ENCODE measurements at regions not wholly inside any gene's neighbourhood (a gene's known extent, or its start where the extent isn't known, plus 50 kb on each side); places are given as distances from the start of the nearest gene placed in this dataset.
"Not testable (repeated sequence)": the region's sequence is repeated elsewhere in the genome, so short reads cannot be mapped to it uniquely, and the experiment has no call there.

DNA sequence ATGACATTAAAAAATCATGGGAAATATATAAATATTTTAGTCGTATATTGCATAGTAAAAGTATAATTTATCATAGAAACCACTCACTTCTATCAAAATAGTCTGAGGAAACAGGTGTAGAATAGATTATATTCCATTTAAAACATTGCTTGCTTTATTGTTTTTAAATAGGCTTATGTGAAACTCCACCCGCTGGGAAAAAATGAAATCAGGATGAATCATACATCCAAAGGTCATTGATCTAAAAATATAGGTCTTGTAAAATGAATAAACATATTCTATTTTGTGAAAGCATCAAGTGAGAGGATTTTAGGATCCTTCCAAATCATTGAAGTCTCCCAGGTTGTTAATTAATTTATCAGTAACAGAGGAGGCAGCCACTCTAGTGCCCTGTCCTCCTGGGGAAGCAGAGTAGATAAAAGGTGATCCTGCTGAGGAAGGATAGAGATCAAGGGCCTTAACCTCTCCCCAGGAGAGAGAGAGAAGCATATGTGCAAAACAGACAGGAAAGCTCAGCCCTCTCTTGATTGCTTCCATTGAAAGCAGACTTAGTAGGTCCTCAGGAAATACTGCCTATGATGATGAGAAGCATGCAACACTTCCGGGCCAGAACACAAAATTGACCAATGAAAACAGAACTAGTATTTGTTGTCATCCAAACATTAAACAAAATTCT, 96.8 kb upstream of the MAP9 start:
- DNase-seq (ENCODE audit: low read depth) = no peak

DNA sequence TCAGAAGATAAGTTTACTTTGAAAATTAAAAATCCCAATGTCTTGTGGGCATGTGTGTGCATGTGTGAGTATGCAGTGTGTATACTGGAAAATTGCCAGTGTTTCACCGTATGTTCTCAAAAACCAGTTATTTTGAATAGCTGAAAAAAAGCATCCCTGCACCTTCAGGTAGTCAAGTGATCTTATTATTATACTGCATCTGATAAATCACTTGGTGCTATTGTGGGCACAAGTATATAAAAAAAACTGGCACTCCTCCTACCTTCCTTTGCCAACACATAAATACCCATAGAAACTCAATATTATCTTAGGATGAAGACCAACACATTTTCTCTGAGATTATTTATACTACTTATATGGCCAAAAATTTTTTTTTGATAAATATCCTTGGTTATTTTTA, 91.5 kb upstream of the MAP9 start:
- DNase-seq (ENCODE audit: low read depth) = no peak

DNA sequence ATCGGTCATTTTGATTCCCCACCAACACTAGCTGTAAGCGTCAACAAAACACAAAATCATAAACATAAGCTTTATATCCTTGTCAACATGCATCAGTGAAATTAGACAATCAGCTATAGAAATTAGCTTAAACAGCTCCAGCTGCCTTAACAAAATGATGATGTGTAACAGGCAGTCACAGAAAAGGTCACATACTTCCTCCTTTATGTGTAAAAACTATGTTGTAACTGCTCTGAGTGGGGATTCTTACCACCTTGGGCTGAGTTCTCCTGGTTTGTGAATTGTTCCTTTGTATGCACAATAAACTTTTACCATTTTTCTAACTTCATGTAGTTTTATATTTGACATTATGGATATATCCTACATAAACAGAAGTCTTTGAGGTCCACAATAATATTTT, 73.9 kb upstream of the MAP9 start:
- DNase-seq (ENCODE audit: low read depth) = no peak

DNA sequence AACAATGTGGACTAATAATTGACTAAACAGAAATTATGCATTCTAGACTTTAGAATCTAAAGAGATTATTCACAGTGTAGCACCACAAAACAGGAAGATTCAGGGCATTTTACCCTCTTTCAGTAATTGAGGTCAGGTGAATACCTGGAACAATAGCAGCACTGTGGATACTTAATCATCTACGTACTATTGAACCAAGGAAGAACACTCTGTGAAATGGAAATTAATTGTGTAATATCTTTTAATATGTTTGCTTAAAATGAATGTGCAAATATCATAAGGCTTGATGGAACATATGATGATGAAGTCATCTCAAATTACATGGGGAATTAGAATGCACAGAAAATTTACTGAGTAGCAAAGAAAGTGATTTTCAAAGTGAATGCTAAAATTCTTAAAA, 68.5 kb upstream of the MAP9 start:
- no peak for DNase-seq (ENCODE audit: low read depth)

DNA sequence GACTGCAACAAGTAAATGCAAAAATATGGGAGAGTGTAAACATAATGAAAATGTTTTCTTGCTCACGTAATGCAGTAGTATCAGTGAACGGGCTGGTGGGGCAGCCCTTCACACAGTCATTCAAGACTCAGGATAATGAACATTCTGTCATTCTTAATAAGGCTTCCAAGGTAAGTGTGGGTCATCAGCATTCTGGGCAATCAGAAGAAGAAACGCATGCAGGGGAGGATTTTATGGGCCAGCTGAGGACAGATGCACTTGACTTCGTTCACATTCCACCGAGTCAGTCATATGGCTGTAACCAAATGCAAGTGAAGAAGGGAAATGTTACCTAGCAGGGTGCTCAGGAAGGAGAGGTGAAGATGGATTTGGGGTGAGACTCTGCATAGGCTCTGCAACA, 68.0 kb upstream of the MAP9 start:
- DNase-seq (ENCODE audit: low read depth) = no peak

DNA sequence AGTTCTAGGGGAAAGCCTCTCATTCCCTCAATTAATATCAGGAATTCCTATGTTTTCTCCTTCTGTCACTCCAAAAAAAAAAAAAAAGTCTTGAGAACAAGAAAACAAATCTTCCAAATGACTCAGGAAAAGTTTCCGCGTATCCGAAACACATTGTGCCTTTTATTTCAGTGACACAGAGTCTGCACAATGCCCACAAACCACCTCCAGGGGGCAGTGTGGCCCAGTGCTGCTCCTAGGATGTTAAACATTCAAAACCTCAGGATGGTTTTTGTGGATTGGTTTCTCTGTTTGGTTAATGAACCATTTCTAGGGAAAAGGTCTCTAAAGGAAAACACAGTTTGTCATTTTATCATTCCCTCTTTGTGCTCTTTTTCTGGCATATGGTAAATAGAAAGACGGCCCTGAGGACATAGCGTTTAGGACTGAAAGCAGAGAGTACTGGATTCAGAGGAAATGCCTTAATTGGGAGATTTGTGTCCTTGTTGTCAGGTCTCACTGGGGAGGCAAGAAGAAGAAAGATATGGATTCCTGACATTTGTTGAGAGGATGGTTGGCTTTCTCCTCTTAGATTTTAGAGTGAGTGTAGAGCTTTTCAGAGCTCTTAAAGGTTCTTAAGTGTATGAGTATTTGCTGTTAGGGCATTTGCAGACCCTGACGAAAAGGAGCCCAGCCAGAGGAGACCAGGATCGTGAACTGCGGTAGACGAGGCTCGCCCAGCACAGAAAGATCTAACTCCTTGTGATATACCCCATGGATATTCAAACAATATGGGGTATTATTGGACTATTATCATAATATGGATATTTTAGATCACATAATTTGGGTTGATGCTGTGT, 65.7 kb upstream of the MAP9 start:
- DNase-seq (ENCODE audit: low read depth) = peak; percentile 64

DNA sequence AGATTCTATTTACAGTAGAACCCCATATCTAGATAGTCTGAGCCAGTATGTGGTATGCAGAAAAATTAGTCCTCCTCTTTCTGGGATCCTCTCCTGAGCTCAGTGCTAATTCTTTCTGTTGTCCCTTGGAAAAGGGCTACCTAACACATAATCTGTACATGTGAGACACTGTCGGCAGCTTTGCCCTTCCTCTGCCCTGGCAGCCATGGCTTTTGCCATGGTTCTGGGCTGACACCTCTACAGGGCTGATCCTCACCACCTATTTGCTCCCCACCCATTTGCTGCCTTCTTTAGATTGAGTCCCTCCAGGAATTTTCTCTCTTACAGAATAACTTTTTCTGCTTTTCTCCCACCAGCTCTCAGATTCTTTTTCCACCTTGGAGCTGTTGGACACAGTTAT, 64.7 kb upstream of the MAP9 start:
- no peak for DNase-seq (ENCODE audit: low read depth)

DNA sequence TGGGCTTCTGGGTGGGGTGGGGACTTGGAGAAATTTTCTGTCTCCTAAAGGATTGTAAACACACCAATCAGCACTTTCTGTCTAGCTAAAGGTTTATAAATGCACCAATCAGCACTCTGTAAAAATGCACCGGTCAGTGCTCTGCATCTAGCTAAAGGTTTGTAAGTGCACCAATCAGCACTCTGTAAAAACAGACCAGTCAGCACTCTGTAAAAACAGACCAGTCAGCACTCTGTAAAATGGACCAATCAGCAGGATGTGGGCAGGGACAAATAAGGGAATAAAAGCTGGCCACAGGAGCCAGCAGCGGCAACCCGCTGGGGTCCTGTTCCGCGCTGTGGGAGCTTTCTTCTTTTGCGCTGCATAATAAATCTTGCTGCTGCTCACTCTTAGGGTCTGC, 63.0 kb upstream of the MAP9 start:
- not testable (repeated sequence) for DNase-seq (ENCODE audit: low read depth)

DNA sequence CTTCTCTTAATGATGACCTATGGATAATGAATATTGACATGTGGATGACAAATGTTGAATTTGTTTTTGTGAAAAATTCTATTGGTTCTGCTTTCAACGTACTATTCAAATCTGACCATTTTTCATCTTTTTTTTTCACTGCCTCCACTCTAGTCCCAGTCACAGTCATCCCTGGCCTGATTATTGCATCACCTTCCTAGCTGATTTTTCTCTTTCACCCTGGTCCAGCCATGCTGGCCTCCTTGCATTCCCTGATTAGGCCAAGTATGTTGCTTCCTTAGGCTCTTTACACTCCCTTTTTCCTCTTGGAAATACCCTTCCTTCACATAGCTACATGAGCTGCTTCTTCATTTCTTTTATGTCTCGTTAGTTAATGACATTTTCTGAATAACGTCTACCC, 58.1 kb upstream of the MAP9 start:
- no peak for DNase-seq (ENCODE audit: low read depth)

DNA sequence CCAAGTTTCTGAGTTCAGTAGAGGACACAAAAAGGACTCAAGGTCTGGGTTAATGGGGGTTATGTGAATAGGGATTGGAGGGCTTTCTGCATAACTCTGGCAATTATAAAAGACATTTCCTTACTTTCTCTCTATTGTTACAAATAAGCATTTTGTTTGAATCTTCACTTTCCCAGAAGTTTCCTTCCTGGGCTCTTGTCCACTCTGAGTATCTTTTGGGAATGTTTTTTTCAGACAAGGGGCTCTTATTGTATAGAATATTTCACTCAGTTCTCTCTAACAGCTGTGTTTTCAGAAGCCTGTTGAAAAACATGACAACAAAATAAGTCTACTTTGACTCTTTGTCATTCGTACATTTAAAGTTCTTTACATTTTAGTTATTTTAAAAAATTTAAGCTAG, 57.6 kb upstream of the MAP9 start:
- DNase-seq (ENCODE audit: low read depth) = no peak

DNA sequence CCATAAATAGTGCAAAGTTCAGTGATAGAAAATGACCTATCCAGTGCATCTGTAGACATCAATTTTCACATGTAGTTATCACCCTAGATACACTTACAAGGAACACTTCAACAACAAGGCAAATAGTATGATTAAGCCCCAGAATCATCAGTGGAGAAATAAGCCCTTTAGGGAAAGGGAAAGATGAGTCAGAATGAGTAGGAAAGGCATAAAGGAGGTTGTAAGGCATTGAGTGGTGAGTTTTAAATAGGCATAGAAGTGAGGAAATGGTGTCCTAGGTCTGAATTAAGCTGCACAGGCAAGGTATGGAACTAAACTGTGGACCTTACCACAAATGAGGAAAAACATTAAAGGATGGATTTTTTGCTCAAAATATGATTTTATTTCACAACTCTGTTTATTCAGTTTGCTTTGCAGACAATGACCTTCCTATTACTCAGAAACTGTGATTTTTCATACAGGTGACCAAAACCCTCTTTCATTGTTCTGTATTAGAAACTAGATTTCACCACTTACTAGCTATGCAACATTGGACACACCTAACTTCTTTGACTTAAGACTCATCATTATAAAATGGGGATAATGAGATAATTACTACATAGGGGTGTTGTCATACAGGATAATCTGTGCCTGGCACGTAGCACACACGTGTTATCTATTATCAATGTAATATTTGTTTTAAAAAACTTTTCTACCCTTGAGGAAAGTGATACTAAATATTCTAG, 57.0 kb upstream of the MAP9 start:
- DNase-seq (ENCODE audit: low read depth) = peak; percentile 86

DNA sequence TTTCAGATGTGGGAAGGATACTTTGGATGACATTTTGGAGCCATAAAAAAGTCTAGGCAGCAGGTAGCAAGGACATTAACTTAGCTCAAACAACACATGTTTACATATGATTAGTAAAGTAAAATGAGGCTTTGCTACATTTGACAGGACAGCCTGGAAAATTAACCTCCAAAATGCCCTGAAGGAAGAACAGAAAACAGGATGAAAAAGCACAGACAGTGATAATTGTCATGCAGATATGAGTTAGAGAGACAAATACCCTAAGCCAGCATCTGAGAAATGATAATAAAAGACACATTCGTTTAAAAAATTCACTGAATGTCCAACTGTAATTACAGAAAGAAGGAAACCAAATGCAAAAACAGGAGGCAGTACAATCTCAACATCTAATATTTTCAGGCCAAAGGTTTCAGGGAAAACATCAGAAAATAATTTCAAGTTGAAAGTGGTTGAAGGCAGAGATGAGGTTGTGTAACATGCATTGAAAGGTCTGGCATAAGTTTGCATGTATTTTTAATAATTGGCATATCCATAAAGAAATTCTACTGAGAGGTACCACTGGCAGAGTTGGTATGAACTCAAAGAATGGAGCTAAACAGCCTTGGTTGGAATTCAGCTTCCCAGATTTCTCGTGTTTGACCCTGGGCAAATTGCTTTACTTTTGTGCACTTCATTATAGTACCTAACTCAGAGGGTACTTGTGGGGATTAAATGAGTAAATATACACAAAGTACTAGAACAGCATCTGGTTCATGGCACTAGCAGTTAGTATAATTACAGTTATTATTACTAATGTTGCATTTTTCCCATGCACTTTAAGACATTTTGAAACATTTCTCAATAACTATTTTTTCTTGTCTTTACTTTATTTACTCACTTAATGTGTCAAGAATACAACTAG, 54.4 kb upstream of the MAP9 start:
- no peak for DNase-seq (ENCODE audit: low read depth)

DNA sequence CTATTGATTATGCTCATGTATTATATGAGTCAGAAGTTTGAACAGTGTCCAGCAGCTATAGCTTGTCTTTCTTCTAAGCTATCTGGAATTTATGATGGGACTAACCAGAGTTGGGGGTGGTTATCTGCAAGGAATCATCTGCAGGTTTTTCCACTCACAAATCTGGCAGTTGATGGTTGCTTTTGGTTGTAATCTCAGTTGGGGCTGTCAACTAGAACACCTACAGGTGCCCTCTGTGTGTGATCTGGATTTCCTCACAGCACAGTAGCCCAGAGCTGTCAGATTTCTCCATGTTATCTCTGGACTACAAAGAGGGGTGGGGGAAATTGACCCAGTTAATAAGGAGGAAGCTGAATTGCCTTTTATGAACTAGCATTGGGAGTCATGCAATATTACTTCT, 51.4 kb upstream of the MAP9 start:
- DNase-seq (ENCODE audit: low read depth) = no peak

DNA sequence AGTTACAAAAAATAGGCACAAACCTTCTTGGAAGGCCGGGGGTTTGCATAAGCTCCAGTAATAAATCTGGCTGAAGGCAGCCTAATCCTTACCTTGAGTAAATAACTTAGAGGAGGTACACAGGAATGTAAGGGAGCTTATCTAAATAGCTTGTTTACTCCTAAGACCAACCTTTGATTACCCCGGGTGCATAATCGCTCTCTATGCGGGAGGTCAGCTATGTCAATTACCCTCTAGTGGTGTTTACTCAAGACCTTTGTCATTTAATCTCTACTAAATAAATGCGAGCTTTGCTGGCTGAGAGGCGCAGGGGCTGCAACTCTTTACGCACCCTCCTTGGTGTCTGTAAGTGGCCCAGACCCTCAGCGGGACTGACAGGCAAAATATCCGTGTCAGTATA, 50.2 kb upstream of the MAP9 start:
- DNase-seq (ENCODE audit: low read depth) = no peak

All from HT1080 (cell line).